ENCODE measurements at regions not wholly inside any gene's neighbourhood (a gene's known extent, or its start where the extent isn't known, plus 50 kb on each side); places are given as distances from the start of the nearest gene placed in this dataset.

GRCh38 chr10:81314471-81314870 is 560.5 kb upstream of the NRG3 start:
- Histone ChIP-seq H3K4me1 (ENCODE audit: control insufficient read depth, insufficient read depth, low read length) (no peaks in the 10 kb centered on the region), H3K27me3 (ENCODE audit: control insufficient read depth, insufficient read depth, low read length) (no peaks in the 10 kb centered on the region), H3K9me3 (ENCODE audit: control insufficient read depth, insufficient read depth, low read depth, low read length) (no peaks in the 10 kb centered on the region), H3K27ac (ENCODE audit: low read length) (no peak overlapping the region), H3K36me3 (ENCODE audit: control insufficient read depth, insufficient read depth, low read length) (no peaks in the 10 kb centered on the region), H3K4me3 (ENCODE audit: low read depth in 2 of 2, low read length in 2 of 2) (no peak overlapping the region)
- DNase-seq (ENCODE audit: low read depth, low spot score): no peak
- in situ Hi-C loops (cut with HindIII; ENCODE audit: low pct_unique_long_range_greater_than_20kb, low sequenced_read_pairs) (no loop called here), intact Hi-C loops (cut with micrococcal nuclease; ENCODE audit: unreplicated experiment) (no loop called here)
- no peak for TF ChIP-seq POLR2AphosphoS5 (IDR thresholded peaks at IDR 0.05; ENCODE audit: low read depth, low read length)
- TF ChIP-seq, protein P1, sequence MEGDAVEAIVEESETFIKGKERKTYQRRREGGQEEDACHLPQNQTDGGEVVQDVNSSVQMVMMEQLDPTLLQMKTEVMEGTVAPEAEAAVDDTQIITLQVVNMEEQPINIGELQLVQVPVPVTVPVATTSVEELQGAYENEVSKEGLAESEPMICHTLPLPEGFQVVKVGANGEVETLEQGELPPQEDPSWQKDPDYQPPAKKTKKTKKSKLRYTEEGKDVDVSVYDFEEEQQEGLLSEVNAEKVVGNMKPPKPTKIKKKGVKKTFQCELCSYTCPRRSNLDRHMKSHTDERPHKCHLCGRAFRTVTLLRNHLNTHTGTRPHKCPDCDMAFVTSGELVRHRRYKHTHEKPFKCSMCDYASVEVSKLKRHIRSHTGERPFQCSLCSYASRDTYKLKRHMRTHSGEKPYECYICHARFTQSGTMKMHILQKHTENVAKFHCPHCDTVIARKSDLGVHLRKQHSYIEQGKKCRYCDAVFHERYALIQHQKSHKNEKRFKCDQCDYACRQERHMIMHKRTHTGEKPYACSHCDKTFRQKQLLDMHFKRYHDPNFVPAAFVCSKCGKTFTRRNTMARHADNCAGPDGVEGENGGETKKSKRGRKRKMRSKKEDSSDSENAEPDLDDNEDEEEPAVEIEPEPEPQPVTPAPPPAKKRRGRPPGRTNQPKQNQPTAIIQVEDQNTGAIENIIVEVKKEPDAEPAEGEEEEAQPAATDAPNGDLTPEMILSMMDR (IDR thresholded peaks at IDR 0.05): no peak
- POLR2A ChIA-PET: no interaction called here
- no TSS peak for BruUV-seq (replicated peaks)
- CTCF ChIA-PET: no interaction called here
- no peak for ATAC-seq

- no peaks in the 10 kb centered on the region for H3K36me3 ChIP-seq (ENCODE audit: control insufficient read depth, insufficient read depth, low read length)
- intact Hi-C loops (cut with micrococcal nuclease; ENCODE audit: unreplicated experiment) (no loop called here), in situ Hi-C loops (cut with HindIII; ENCODE audit: low pct_unique_long_range_greater_than_20kb, low sequenced_read_pairs) (no loop called here)
- no peaks in the 10 kb centered on the region for H3K9me3 ChIP-seq (ENCODE audit: control insufficient read depth, insufficient read depth, low read depth, low read length)
- no peak for TF ChIP-seq REST (IDR thresholded peaks at IDR 0.05; ENCODE audit: insufficient read depth in 1 of 2, low read depth in 2 of 2, low read length in 1 of 2)
- TF ChIP-seq TCF7L2 (IDR thresholded peaks at IDR 0.05; ENCODE audit: low read depth, low read length): no peak
- TF ChIP-seq POLR2AphosphoS5 (IDR thresholded peaks at IDR 0.05; ENCODE audit: low read depth, low read length): no peak
- TF ChIP-seq, protein P1 (IDR thresholded peaks at IDR 0.05): no peak
- TF ChIP-seq SIN3A (IDR thresholded peaks at IDR 0.05; ENCODE audit: borderline replicate concordance, insufficient read depth, low read depth, low read length): no peak
- H3K27ac ChIP-seq (ENCODE audit: low read length): no peak overlapping the region
- POLR2A ChIA-PET: no interaction called here
- BruUV-seq (replicated peaks): no TSS peak
- no peaks in the 10 kb centered on the region for H3K27me3 ChIP-seq (ENCODE audit: control insufficient read depth, insufficient read depth, low read length)
- no peak overlapping the region for H3K4me3 ChIP-seq (ENCODE audit: low read depth in 2 of 2, low read length in 2 of 2)
- CTCF ChIA-PET: interaction anchor here (0.6 kb wide), 1 partner anchor 10 kb away, joined by 3 read pairs; no protein-coding TSS in a partner anchor
- DNase-seq (ENCODE audit: low read depth, low spot score): no peak
- ATAC-seq: no peak
- no peaks in the 10 kb centered on the region for H3K4me1 ChIP-seq (ENCODE audit: control insufficient read depth, insufficient read depth, low read length)
These were observed 560.0 kb upstream of the NRG3 start for GRCh38 chr10:81315026-81315425.

DNA sequence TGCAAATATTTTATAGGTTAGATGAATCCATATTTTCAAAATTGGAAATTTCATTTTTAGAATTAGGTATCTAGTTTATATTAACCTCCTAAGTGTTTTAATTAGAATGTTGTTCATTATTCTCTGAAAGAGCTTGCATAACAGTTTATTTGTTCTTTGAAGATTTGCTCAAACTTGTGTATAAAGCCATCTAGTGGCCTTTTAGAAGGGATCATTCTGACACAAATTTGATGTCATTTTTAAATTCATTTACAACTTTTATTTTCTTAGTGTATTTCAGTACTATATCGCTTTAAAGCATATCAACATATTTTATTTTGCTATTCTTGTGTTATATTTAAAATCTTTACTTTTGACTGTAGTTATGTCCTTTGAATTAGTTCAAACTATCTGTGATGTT is 527.0 kb upstream of the NRG3 start:
- H3K27me3 ChIP-seq (ENCODE audit: control insufficient read depth, insufficient read depth, low read length): no peaks in the 10 kb centered on the region
- ChIA-PET CTCF (no interaction called here), POLR2A (no interaction called here)
- BruUV-seq (replicated peaks): no TSS peak
- H3K27ac ChIP-seq (ENCODE audit: low read length): no peak overlapping the region
- TF ChIP-seq TCF7L2 (IDR thresholded peaks at IDR 0.05; ENCODE audit: low read depth, low read length) (no peak), SIN3A (IDR thresholded peaks at IDR 0.05; ENCODE audit: borderline replicate concordance, insufficient read depth, low read depth, low read length) (no peak), POLR2AphosphoS5 (IDR thresholded peaks at IDR 0.05; ENCODE audit: low read depth, low read length) (no peak), REST (IDR thresholded peaks at IDR 0.05; ENCODE audit: insufficient read depth in 1 of 2, low read depth in 2 of 2, low read length in 1 of 2) (no peak)
- TF ChIP-seq, protein P1 (IDR thresholded peaks at IDR 0.05): no peak
- ATAC-seq (no peak), DNase-seq (ENCODE audit: low read depth, low spot score) (no peak)
- no peaks in the 10 kb centered on the region for H3K36me3 ChIP-seq (ENCODE audit: control insufficient read depth, insufficient read depth, low read length)
- intact Hi-C loops (cut with micrococcal nuclease; ENCODE audit: unreplicated experiment) (no loop called here), in situ Hi-C loops (cut with HindIII; ENCODE audit: low pct_unique_long_range_greater_than_20kb, low sequenced_read_pairs) (no loop called here)
- no peaks in the 10 kb centered on the region for H3K4me1 ChIP-seq (ENCODE audit: control insufficient read depth, insufficient read depth, low read length)
- peaks cover 3% of the 10 kb centered on the region; the same call in 1 of the 2 replicates for H3K9me3 ChIP-seq (ENCODE audit: control insufficient read depth, insufficient read depth, low read depth, low read length)
- H3K4me3 ChIP-seq (ENCODE audit: low read depth in 2 of 2, low read length in 2 of 2): no peak overlapping the region

Measured in Panc1 (cell line).